SK-N-SH (cell line): ENCODE measurements at regions not wholly inside any gene's neighbourhood (a gene's known extent, or its start where the extent isn't known, plus 50 kb on each side); places are given as distances from the start of the nearest gene placed in this dataset.

Source experiments
- CTCF ChIP-seq: fragments of 200-600 bp; sonication (generic); IDR thresholded peaks from 2 replicates; pipeline ENCODE4 v1.6.1; 2017; ENCODE audit warnings: antibody characterized with exemption, mild to moderate bottlenecking, moderate library complexity
- EP300 ChIP-seq, 2 experiments: IDR thresholded peaks; 2 replicates each; pipeline versions ENCODE4 v1.4.0 to v1.6.1; 2012; ENCODE audit warnings: borderline replicate concordance in 1 of 2, low read depth in 1 of 2, low read length in 1 of 2
- GABPA ChIP-seq: IDR thresholded peaks from 2 replicates; pipeline ENCODE4 v1.4.0; 2012; ENCODE audit warnings: low read depth, mild to moderate bottlenecking
- POLR2AphosphoS5 ChIP-seq: IDR thresholded peaks from 2 replicates; pipeline ENCODE4 v1.6.1; 2012; ENCODE audit warnings: low read depth, low read length
- REST ChIP-seq: IDR thresholded peaks from 2 replicates; pipeline ENCODE4 v1.6.1; 2012; ENCODE audit warnings: mild to moderate bottlenecking, low read depth, low read length, moderate library complexity
- TCF12 ChIP-seq: IDR thresholded peaks from 2 replicates; pipeline ENCODE4 v1.4.0; 2012
- YY1 ChIP-seq: IDR thresholded peaks from 2 replicates; pipeline ENCODE4 v1.4.0; 2012; ENCODE audit warnings: low read depth, mild to moderate bottlenecking

GRCh38 chr2:43133708-43134570 is 92.5 kb downstream of the ZFP36L2 start:
- TF ChIP-seq CTCF (no peak), POLR2AphosphoS5 (no peak), EP300 (IDR thresholded peaks at IDR 0.05; ENCODE audit: borderline replicate concordance in 1 of 2, low read depth in 1 of 2, low read length in 1 of 2) (no peak), REST (no peak), GABPA (no peak), TCF12 (no peak), YY1 (no peak)
